ENCODE measurements at regions not wholly inside any gene's neighbourhood (a gene's known extent, or its start where the extent isn't known, plus 50 kb on each side); places are given as distances from the start of the nearest gene placed in this dataset.

DNA sequence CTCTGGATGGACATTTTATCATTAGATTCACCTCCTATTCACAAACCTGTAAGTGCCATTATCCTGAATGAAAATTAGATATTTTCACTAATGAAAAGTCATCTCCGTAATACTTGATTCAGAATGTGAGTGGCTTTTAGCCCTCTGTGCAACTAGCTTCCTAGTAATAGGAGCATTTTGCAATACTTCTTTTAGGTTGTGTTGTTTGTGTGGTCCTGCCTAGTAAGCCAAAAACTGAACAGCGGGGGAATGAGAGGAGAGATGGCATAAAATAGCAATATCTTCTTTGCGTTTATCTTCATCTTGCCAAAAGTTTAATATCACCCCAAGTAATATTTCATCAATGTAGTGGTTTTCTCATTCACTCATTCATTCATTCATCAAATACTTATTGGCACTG, 507.5 kb upstream of the CELF2 start:
- Histone ChIP-seq H3K27ac (ENCODE audit: insufficient read depth, low read depth, low read length) (no peak overlapping the region), H3K9me1 (replicated peaks; ENCODE audit: control insufficient read depth, extremely low read depth, insufficient read depth, low read length) (no peaks in the 10 kb centered on the region), H3K4me1 (ENCODE audit: control insufficient read depth, extremely low read depth, insufficient read depth, low read length) (no peaks in the 10 kb centered on the region), H3K4me2 (ENCODE audit: insufficient read depth, low read length) (no peak overlapping the region), H3K79me2 (ENCODE audit: control insufficient read depth, insufficient read depth, low read length) (no peaks in the 10 kb centered on the region), H3K27me3 (ENCODE audit: control insufficient read depth in 2 of 2, insufficient read depth in 2 of 2, low read length in 2 of 2) (no peaks in the 10 kb centered on the region), H3K4me3 (replicated peaks in 1 of 3; ENCODE audit: insufficient read depth in 1 of 3, low read depth in 1 of 3, low read length in 3 of 3) (no peak overlapping the region), H2AFZ (ENCODE audit: low read depth, low read length) (no peak overlapping the region), H3K9ac (replicated peaks; ENCODE audit: extremely low read depth, insufficient read depth, low read length) (no peak overlapping the region), H4K20me1 (replicated peaks; ENCODE audit: control insufficient read depth, extremely low read depth, insufficient read depth, low read length) (no peaks in the 10 kb centered on the region), H3K36me3 (ENCODE audit: control insufficient read depth in 2 of 2, extremely low read depth in 1 of 2, insufficient read depth in 2 of 2, low read length in 2 of 2) (no peaks in the 10 kb centered on the region), H3K9me3 (replicated peaks; ENCODE audit: control insufficient read depth, insufficient read depth, low read length) (no peaks in the 10 kb centered on the region)
- BruUV-seq (replicated peaks), result no TSS peak
- dilution Hi-C loops (cut with MboI; ENCODE audit: extremely low pct_ligation_motif_present, low sequenced_read_pairs) (no loop called here), intact Hi-C loops (cut with micrococcal nuclease) (no loop called here)
- DNase-seq (ENCODE audit: low read depth, low spot score), result no peak
- no peak for FAIRE-seq
- CTCF ChIA-PET, result no interaction called here
- TF ChIP-seq JUN (IDR thresholded peaks at IDR 0.05; ENCODE audit: borderline replicate concordance, insufficient read depth, insufficient read length, low read depth), result no peak
- TF ChIP-seq EZH2 (IDR thresholded peaks at IDR 0.05; ENCODE audit: borderline replicate concordance, low read depth, low read length, severe bottlenecking), result no peak
- TF ChIP-seq FOS (IDR thresholded peaks at IDR 0.05; ENCODE audit: borderline replicate concordance, insufficient read depth, low read length), result no peak
- TF ChIP-seq, protein P1, sequence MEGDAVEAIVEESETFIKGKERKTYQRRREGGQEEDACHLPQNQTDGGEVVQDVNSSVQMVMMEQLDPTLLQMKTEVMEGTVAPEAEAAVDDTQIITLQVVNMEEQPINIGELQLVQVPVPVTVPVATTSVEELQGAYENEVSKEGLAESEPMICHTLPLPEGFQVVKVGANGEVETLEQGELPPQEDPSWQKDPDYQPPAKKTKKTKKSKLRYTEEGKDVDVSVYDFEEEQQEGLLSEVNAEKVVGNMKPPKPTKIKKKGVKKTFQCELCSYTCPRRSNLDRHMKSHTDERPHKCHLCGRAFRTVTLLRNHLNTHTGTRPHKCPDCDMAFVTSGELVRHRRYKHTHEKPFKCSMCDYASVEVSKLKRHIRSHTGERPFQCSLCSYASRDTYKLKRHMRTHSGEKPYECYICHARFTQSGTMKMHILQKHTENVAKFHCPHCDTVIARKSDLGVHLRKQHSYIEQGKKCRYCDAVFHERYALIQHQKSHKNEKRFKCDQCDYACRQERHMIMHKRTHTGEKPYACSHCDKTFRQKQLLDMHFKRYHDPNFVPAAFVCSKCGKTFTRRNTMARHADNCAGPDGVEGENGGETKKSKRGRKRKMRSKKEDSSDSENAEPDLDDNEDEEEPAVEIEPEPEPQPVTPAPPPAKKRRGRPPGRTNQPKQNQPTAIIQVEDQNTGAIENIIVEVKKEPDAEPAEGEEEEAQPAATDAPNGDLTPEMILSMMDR (IDR thresholded peaks at IDR 0.05; ENCODE audit: extremely low read depth in 1 of 2, insufficient read depth in 1 of 2, low read depth in 1 of 2, low read length in 2 of 2), result no peak
- POLR2A ChIA-PET, result no interaction called here

DNA sequence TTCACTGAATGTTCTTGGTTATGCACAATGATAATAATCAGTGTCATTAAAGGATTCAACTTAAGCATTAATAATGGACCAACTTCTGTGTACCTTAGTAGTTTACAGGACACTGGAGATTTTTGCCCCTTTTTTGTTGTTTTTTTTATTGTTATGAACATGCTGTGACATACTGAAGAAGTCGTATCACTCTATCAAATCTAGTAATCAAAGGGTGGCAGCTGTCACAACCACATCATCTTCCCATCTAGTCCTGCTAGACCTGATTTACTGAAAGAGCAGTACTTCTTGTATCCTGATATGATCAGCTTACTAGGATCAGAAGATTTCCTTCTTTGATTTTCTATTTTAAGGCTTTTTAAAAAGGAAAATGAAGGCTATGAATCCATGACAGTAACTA, 504.6 kb upstream of the CELF2 start:
- Histone ChIP-seq H3K36me3 (ENCODE audit: control insufficient read depth in 2 of 2, extremely low read depth in 1 of 2, insufficient read depth in 2 of 2, low read length in 2 of 2) (no peaks in the 10 kb centered on the region), H3K27ac (ENCODE audit: insufficient read depth, low read depth, low read length) (no peak overlapping the region), H3K4me3 (replicated peaks in 1 of 3; ENCODE audit: insufficient read depth in 1 of 3, low read depth in 1 of 3, low read length in 3 of 3) (no peak overlapping the region), H3K27me3 (ENCODE audit: control insufficient read depth in 2 of 2, insufficient read depth in 2 of 2, low read length in 2 of 2) (no peaks in the 10 kb centered on the region), H3K9me1 (replicated peaks; ENCODE audit: control insufficient read depth, extremely low read depth, insufficient read depth, low read length) (no peaks in the 10 kb centered on the region), H3K4me2 (ENCODE audit: insufficient read depth, low read length) (no peak overlapping the region), H3K9ac (replicated peaks; ENCODE audit: extremely low read depth, insufficient read depth, low read length) (no peak overlapping the region), H2AFZ (ENCODE audit: low read depth, low read length) (no peak overlapping the region), H3K9me3 (replicated peaks; ENCODE audit: control insufficient read depth, insufficient read depth, low read length) (no peaks in the 10 kb centered on the region), H3K4me1 (ENCODE audit: control insufficient read depth, extremely low read depth, insufficient read depth, low read length) (no peaks in the 10 kb centered on the region), H4K20me1 (replicated peaks; ENCODE audit: control insufficient read depth, extremely low read depth, insufficient read depth, low read length) (no peaks in the 10 kb centered on the region), H3K79me2 (ENCODE audit: control insufficient read depth, insufficient read depth, low read length) (no peaks in the 10 kb centered on the region)
- dilution Hi-C loops (cut with MboI; ENCODE audit: extremely low pct_ligation_motif_present, low sequenced_read_pairs), result no loop called here
- DNase-seq (ENCODE audit: low read depth, low spot score), result no peak
- FAIRE-seq, result no peak
- CTCF ChIA-PET, result no interaction called here
- TF ChIP-seq POLR2A (IDR thresholded peaks at IDR 0.05; ENCODE audit: low read depth, low read length) (no peak), MYC (IDR thresholded peaks at IDR 0.05; ENCODE audit: low read depth, low read length) (no peak), JUN (IDR thresholded peaks at IDR 0.05; ENCODE audit: borderline replicate concordance, insufficient read depth, insufficient read length, low read depth) (no peak), GATA2 (IDR thresholded peaks at IDR 0.05; ENCODE audit: insufficient read depth, insufficient read length, low read depth, low read length) (no peak), EZH2 (IDR thresholded peaks at IDR 0.05; ENCODE audit: borderline replicate concordance, low read depth, low read length, severe bottlenecking) (no peak), POLR2AphosphoS5 (IDR thresholded peaks at IDR 0.05; ENCODE audit: insufficient read depth, low read depth, low read length) (no peak), FOS (IDR thresholded peaks at IDR 0.05; ENCODE audit: borderline replicate concordance, insufficient read depth, low read length) (no peak)
- TF ChIP-seq, protein P2, sequence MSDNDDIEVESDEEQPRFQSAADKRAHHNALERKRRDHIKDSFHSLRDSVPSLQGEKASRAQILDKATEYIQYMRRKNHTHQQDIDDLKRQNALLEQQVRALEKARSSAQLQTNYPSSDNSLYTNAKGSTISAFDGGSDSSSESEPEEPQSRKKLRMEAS (IDR thresholded peaks at IDR 0.05; ENCODE audit: insufficient read depth, insufficient read length), result no peak
- TF ChIP-seq, protein P1 (IDR thresholded peaks at IDR 0.05; ENCODE audit: extremely low read depth in 1 of 2, insufficient read depth in 1 of 2, low read depth in 1 of 2, low read length in 2 of 2), result no peak
- BruUV-seq (replicated peaks), result no TSS peak
- POLR2A ChIA-PET, result no interaction called here
- intact Hi-C loops (cut with micrococcal nuclease), result no loop called here

Data from endothelial cell of umbilical vein (primary cell).